Body of pancreas (tissue), 4 donors: ENCODE measurements at regions not wholly inside any gene's neighbourhood (a gene's known extent, or its start where the extent isn't known, plus 50 kb on each side); places are given as distances from the start of the nearest gene placed in this dataset.

Experiments used
- POLR2A ChIP-seq, 3 donors: fragments of 450-650 bp; IDR thresholded peaks; one replicate each; pipeline ENCODE4 v1.6.1; 2016; ENCODE audit warnings: antibody characterized with exemption in 3 of 3, mild to moderate bottlenecking in 2 of 3
- TF ChIP-seq, protein P1 (sequence below), 7 experiments: fragments of 450-650 bp in 4 of 7; fragments of 200-600 bp in 3 of 7; sonication (generic) in 3 of 7; IDR thresholded peaks; one replicate each; pipeline ENCODE4 v1.5.1; 2016 to 2019; ENCODE audit warnings: antibody characterized with exemption in 7 of 7

DNA sequence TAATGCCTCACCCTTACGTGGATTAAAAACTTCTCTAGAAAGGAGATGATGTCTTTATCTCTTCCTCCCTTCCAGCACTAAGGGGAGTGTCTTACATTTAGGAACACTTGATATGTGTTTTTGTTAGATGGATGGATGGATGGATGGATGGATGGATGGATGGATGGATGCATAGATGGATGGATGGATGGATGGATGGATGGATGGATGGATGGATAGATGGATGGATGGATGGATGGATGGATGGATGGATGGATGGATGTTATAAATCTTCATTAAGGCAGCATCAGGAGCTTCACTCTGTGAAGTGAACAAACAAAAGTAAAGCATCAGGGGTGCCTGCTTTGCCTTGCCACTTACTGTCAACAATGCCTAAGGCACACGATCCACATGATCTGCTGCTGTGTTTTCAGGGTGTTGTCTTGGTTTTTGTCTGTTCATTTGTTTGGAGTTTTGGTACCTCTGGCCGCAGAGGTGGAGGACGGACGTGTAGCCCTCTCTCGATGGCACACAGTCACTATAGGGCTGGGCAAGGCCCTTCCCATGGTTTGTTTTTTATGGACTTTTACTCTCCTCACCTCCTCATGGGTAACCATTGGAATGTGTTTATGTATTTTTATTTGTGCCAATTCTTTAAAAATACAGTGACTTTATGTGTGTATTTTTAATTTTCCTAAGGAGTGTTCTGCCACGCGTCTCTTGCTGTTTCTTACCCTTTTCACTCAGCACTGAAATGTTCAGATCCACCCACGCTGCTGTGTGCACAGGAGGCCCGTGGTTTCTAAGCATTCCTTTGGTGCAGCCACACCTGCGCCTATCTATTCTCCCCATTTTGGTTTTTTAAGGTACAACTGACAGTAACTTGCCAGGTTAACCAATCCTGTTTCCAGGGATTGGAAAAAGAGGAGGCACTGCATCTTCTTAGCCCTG lies 91.8 kb upstream of the ENPP6 start:
- no peak for TF ChIP-seq POLR2A (IDR thresholded peaks at IDR 0.05)
- TF ChIP-seq, protein P1, sequence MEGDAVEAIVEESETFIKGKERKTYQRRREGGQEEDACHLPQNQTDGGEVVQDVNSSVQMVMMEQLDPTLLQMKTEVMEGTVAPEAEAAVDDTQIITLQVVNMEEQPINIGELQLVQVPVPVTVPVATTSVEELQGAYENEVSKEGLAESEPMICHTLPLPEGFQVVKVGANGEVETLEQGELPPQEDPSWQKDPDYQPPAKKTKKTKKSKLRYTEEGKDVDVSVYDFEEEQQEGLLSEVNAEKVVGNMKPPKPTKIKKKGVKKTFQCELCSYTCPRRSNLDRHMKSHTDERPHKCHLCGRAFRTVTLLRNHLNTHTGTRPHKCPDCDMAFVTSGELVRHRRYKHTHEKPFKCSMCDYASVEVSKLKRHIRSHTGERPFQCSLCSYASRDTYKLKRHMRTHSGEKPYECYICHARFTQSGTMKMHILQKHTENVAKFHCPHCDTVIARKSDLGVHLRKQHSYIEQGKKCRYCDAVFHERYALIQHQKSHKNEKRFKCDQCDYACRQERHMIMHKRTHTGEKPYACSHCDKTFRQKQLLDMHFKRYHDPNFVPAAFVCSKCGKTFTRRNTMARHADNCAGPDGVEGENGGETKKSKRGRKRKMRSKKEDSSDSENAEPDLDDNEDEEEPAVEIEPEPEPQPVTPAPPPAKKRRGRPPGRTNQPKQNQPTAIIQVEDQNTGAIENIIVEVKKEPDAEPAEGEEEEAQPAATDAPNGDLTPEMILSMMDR (IDR thresholded peaks at IDR 0.05) = no peak
